PC-9 (cell line): ENCODE measurements at regions not wholly inside any gene's neighbourhood (a gene's known extent, or its start where the extent isn't known, plus 50 kb on each side); places are given as distances from the start of the nearest gene placed in this dataset.

Source experiments
- EZH2 ChIP-seq: fragments of 200-600 bp; sonication (generic); IDR thresholded peaks from 2 replicates; pipeline ENCODE4 v1.8.0; 2017; ENCODE audit warnings: antibody characterized with exemption, low read depth
- TF ChIP-seq, protein P1 (sequence below): fragments of 200-600 bp; sonication (generic); conservative IDR thresholded peaks from 2 replicates; pipeline ENCODE4 v1.6.1; 2017; ENCODE audit warnings: mixed run types, antibody characterized with exemption, mild to moderate bottlenecking, moderate library complexity

DNA sequence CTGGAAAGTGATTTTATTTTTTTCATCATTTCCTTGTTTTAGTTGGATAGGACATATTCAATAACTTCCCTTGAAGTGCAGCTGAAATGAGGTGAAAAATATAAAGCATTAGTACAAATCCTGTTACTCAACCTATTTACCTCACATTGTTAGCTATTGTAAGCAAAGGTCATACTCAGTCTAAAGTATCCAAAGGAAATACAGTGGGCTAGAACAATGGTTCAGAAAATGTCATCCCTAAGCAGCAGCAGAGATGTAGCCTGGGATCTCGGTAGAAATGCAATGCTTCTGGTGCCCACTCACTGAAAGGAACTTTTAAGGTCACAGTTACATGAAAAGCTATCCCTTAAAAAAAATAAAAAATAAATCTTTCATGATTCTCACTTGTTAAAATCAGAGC is 300.6 kb downstream of the PPP4R3C start:
- TF ChIP-seq, protein P1, sequence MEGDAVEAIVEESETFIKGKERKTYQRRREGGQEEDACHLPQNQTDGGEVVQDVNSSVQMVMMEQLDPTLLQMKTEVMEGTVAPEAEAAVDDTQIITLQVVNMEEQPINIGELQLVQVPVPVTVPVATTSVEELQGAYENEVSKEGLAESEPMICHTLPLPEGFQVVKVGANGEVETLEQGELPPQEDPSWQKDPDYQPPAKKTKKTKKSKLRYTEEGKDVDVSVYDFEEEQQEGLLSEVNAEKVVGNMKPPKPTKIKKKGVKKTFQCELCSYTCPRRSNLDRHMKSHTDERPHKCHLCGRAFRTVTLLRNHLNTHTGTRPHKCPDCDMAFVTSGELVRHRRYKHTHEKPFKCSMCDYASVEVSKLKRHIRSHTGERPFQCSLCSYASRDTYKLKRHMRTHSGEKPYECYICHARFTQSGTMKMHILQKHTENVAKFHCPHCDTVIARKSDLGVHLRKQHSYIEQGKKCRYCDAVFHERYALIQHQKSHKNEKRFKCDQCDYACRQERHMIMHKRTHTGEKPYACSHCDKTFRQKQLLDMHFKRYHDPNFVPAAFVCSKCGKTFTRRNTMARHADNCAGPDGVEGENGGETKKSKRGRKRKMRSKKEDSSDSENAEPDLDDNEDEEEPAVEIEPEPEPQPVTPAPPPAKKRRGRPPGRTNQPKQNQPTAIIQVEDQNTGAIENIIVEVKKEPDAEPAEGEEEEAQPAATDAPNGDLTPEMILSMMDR: no peak
- TF ChIP-seq EZH2: no peak
